K562 (cell line): ENCODE measurements at regions not wholly inside any gene's neighbourhood (a gene's known extent, or its start where the extent isn't known, plus 50 kb on each side); places are given as distances from the start of the nearest gene placed in this dataset.

Experiments
- ELF4 ChIP-seq: fragments of 450-650 bp; formaldehyde crosslinking; IDR thresholded peaks from 2 replicates; pipeline ENCODE4 v1.4.0; 2022; ENCODE audit warnings: missing genetic modification characterization
- FOS ChIP-seq: IDR thresholded peaks from 3 replicates; pipeline ENCODE4 v1.6.1; 2011; ENCODE audit not compliant: insufficient read length; ENCODE audit errors: extremely low read depth
- SLC30A9 ChIP-seq: fragments of 250-450 bp; sonication (Bioruptor Pico); IDR thresholded peaks from 2 replicates; pipeline ENCODE4 v1.8.0; 2022; ENCODE audit warnings: mild to moderate bottlenecking, moderate library complexity
- STAT5A ChIP-seq: IDR thresholded peaks from 2 replicates; pipeline ENCODE4 v1.6.1; 2012; ENCODE audit warnings: low read length, inconsistent platforms, borderline replicate concordance
- TCF7L2 ChIP-seq: fragments of 150-350 bp; IDR thresholded peaks from 2 replicates; pipeline ENCODE4 v1.6.1; 2016; ENCODE audit warnings: low read depth, mild to moderate bottlenecking, low read length, moderate library complexity
- ZSCAN32 ChIP-seq: fragments of 450-650 bp; formaldehyde crosslinking; IDR thresholded peaks from 2 replicates; pipeline ENCODE4 v1.4.0; 2020; ENCODE audit warnings: mild to moderate bottlenecking, moderate library complexity
- TF ChIP-seq, protein P1 (sequence below): fragments of 450-650 bp; IDR thresholded peaks from 2 replicates; pipeline ENCODE4 v1.6.1; 2016; ENCODE audit warnings: mild to moderate bottlenecking, moderate library complexity
- TF ChIP-seq, protein P2 (sequence below): fragments of 450-650 bp; conservative IDR thresholded peaks from 2 replicates; pipeline ENCODE4 v1.6.1; 2016; ENCODE audit warnings: missing genetic modification characterization, low read depth, mild to moderate bottlenecking, missing compliant biosample characterization, moderate library complexity
- TF ChIP-seq, protein P3 (sequence below): sonication (generic); formaldehyde crosslinking; IDR thresholded peaks from 2 replicates; pipeline ENCODE4 v1.8.0; 2022; ENCODE audit warnings: mild to moderate bottlenecking, missing genetic modification reagents

DNA sequence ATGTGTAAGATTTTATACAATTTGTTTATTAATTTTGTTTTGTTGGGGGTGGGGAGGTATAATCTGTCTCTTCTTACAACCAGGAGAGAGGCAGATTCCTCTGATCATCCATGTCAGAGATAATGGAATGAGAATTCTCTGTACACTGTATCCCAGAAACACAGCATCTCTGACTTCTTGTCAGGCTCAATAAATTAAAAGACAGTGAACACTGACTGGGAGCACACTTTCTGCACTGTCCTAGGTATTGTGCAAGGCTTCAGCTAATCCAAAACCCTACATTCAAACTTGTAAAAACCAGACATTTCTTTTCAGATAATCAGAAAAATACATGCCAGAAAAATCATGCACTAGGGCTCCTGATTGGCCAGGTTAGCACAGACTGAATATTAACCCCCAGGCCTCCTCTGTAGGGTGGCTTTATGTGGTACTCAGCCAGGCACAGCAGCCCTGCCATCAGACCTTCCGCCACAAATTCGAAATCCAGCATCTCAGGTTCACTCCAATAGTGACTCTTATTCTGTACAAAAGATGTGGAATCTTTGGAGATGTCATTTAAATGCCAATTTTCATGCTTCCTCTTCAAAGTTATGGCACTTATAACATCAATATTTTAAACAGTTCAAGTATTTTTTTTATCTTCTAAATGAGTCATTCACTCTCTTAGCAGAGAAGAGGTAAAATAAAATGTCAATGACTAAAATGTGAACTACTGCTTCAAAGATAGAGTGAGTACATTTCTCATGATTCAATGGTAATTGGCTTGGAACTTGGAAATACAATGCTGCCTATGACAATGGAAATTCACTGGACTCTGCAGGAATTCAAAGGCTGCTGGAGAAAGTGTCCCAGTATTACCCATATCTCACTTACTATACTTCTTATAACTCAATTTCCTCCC is 211.5 kb downstream of the KLF12 start (continued):
- TF ChIP-seq, protein P1, sequence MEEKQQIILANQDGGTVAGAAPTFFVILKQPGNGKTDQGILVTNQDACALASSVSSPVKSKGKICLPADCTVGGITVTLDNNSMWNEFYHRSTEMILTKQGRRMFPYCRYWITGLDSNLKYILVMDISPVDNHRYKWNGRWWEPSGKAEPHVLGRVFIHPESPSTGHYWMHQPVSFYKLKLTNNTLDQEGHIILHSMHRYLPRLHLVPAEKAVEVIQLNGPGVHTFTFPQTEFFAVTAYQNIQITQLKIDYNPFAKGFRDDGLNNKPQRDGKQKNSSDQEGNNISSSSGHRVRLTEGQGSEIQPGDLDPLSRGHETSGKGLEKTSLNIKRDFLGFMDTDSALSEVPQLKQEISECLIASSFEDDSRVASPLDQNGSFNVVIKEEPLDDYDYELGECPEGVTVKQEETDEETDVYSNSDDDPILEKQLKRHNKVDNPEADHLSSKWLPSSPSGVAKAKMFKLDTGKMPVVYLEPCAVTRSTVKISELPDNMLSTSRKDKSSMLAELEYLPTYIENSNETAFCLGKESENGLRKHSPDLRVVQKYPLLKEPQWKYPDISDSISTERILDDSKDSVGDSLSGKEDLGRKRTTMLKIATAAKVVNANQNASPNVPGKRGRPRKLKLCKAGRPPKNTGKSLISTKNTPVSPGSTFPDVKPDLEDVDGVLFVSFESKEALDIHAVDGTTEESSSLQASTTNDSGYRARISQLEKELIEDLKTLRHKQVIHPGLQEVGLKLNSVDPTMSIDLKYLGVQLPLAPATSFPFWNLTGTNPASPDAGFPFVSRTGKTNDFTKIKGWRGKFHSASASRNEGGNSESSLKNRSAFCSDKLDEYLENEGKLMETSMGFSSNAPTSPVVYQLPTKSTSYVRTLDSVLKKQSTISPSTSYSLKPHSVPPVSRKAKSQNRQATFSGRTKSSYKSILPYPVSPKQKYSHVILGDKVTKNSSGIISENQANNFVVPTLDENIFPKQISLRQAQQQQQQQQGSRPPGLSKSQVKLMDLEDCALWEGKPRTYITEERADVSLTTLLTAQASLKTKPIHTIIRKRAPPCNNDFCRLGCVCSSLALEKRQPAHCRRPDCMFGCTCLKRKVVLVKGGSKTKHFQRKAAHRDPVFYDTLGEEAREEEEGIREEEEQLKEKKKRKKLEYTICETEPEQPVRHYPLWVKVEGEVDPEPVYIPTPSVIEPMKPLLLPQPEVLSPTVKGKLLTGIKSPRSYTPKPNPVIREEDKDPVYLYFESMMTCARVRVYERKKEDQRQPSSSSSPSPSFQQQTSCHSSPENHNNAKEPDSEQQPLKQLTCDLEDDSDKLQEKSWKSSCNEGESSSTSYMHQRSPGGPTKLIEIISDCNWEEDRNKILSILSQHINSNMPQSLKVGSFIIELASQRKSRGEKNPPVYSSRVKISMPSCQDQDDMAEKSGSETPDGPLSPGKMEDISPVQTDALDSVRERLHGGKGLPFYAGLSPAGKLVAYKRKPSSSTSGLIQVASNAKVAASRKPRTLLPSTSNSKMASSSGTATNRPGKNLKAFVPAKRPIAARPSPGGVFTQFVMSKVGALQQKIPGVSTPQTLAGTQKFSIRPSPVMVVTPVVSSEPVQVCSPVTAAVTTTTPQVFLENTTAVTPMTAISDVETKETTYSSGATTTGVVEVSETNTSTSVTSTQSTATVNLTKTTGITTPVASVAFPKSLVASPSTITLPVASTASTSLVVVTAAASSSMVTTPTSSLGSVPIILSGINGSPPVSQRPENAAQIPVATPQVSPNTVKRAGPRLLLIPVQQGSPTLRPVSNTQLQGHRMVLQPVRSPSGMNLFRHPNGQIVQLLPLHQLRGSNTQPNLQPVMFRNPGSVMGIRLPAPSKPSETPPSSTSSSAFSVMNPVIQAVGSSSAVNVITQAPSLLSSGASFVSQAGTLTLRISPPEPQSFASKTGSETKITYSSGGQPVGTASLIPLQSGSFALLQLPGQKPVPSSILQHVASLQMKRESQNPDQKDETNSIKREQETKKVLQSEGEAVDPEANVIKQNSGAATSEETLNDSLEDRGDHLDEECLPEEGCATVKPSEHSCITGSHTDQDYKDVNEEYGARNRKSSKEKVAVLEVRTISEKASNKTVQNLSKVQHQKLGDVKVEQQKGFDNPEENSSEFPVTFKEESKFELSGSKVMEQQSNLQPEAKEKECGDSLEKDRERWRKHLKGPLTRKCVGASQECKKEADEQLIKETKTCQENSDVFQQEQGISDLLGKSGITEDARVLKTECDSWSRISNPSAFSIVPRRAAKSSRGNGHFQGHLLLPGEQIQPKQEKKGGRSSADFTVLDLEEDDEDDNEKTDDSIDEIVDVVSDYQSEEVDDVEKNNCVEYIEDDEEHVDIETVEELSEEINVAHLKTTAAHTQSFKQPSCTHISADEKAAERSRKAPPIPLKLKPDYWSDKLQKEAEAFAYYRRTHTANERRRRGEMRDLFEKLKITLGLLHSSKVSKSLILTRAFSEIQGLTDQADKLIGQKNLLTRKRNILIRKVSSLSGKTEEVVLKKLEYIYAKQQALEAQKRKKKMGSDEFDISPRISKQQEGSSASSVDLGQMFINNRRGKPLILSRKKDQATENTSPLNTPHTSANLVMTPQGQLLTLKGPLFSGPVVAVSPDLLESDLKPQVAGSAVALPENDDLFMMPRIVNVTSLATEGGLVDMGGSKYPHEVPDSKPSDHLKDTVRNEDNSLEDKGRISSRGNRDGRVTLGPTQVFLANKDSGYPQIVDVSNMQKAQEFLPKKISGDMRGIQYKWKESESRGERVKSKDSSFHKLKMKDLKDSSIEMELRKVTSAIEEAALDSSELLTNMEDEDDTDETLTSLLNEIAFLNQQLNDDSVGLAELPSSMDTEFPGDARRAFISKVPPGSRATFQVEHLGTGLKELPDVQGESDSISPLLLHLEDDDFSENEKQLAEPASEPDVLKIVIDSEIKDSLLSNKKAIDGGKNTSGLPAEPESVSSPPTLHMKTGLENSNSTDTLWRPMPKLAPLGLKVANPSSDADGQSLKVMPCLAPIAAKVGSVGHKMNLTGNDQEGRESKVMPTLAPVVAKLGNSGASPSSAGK: no peak
- TF ChIP-seq FOS: no peak
- TF ChIP-seq SLC30A9: no peak
- no peak for TF ChIP-seq ELF4 (CRISPR knock-in tag)
- no peak for TF ChIP-seq STAT5A
- TF ChIP-seq, protein P2, sequence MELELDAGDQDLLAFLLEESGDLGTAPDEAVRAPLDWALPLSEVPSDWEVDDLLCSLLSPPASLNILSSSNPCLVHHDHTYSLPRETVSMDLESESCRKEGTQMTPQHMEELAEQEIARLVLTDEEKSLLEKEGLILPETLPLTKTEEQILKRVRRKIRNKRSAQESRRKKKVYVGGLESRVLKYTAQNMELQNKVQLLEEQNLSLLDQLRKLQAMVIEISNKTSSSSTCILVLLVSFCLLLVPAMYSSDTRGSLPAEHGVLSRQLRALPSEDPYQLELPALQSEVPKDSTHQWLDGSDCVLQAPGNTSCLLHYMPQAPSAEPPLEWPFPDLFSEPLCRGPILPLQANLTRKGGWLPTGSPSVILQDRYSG (tag): no peak
- TF ChIP-seq ZSCAN32 (CRISPR knock-in tag): no peak
- no peak for TF ChIP-seq TCF7L2
- TF ChIP-seq, protein P3, sequence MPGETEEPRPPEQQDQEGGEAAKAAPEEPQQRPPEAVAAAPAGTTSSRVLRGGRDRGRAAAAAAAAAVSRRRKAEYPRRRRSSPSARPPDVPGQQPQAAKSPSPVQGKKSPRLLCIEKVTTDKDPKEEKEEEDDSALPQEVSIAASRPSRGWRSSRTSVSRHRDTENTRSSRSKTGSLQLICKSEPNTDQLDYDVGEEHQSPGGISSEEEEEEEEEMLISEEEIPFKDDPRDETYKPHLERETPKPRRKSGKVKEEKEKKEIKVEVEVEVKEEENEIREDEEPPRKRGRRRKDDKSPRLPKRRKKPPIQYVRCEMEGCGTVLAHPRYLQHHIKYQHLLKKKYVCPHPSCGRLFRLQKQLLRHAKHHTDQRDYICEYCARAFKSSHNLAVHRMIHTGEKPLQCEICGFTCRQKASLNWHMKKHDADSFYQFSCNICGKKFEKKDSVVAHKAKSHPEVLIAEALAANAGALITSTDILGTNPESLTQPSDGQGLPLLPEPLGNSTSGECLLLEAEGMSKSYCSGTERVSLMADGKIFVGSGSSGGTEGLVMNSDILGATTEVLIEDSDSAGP (CRISPR knock-in tag): no peak
